ENCODE measurements at regions not wholly inside any gene's neighbourhood (a gene's known extent, or its start where the extent isn't known, plus 50 kb on each side); places are given as distances from the start of the nearest gene placed in this dataset.

- H3K27ac ChIP-seq, result no peak overlapping the region
These were observed 1238.4 kb downstream of the GRIK2 start for GRCh38 chr6:102631921-102632320.

GRCh38 chr6:102623201-102623600 lies 1229.7 kb downstream of the GRIK2 start:
- Histone ChIP-seq H3K9ac (no peak overlapping the region), H3K79me2 (ENCODE audit: insufficient read depth, low read depth) (no peaks in the 10 kb centered on the region), H4K20me1 (ENCODE audit: insufficient read depth) (no peaks in the 10 kb centered on the region), H3K4me1 (ENCODE audit: low read depth, poor library complexity, severe bottlenecking) (no peaks in the 10 kb centered on the region), H2AFZ (ENCODE audit: low read depth) (no peak overlapping the region), H3K27me3 (ENCODE audit: insufficient read depth, low read depth) (no peaks in the 10 kb centered on the region), H3K36me3 (ENCODE audit: insufficient read depth) (no peaks in the 10 kb centered on the region), H3K4me3 (IDR thresholded peaks at IDR 0.05; ENCODE audit: insufficient read depth, low read depth, low read length) (no peak overlapping the region), H3K27ac (no peak overlapping the region), H3K4me2 (no peak overlapping the region)
- no peak for TF ChIP-seq CTCF (conservative IDR thresholded peaks at IDR 0.05; ENCODE audit: low read depth, low read length)

More at GRCh38 chr6:102631921-102632320, 1238.4 kb downstream of the GRIK2 start:
- H2AFZ ChIP-seq (ENCODE audit: low read depth), result no peak overlapping the region
- no peak overlapping the region for H3K9ac ChIP-seq
- H4K20me1 ChIP-seq (ENCODE audit: insufficient read depth), result no peaks in the 10 kb centered on the region
- no peaks in the 10 kb centered on the region for H3K4me1 ChIP-seq (ENCODE audit: low read depth, poor library complexity, severe bottlenecking)
- H3K4me3 ChIP-seq (IDR thresholded peaks at IDR 0.05; ENCODE audit: insufficient read depth, low read depth, low read length), result no peak overlapping the region
- H3K79me2 ChIP-seq (ENCODE audit: insufficient read depth, low read depth), result no peaks in the 10 kb centered on the region
- H3K36me3 ChIP-seq (ENCODE audit: insufficient read depth), result no peaks in the 10 kb centered on the region
- H3K27me3 ChIP-seq (ENCODE audit: insufficient read depth, low read depth), result no peaks in the 10 kb centered on the region
- TF ChIP-seq CTCF (conservative IDR thresholded peaks at IDR 0.05; ENCODE audit: low read depth, low read length), result no peak
- no peak overlapping the region for H3K4me2 ChIP-seq

- Histone ChIP-seq H3K4me3 (IDR thresholded peaks at IDR 0.05; ENCODE audit: insufficient read depth, low read depth, low read length) (no peak overlapping the region), H3K36me3 (ENCODE audit: insufficient read depth) (no peaks in the 10 kb centered on the region), H3K9ac (no peak overlapping the region), H3K27ac (no peak overlapping the region), H3K27me3 (ENCODE audit: insufficient read depth, low read depth) (no peaks in the 10 kb centered on the region), H4K20me1 (ENCODE audit: insufficient read depth) (no peaks in the 10 kb centered on the region), H3K79me2 (ENCODE audit: insufficient read depth, low read depth) (no peaks in the 10 kb centered on the region), H3K4me1 (ENCODE audit: low read depth, poor library complexity, severe bottlenecking) (no peaks in the 10 kb centered on the region), H3K4me2 (no peak overlapping the region), H2AFZ (ENCODE audit: low read depth) (no peak overlapping the region)
- TF ChIP-seq CTCF (conservative IDR thresholded peaks at IDR 0.05; ENCODE audit: low read depth, low read length), result peak; percentile 49
These were observed 1226.1 kb downstream of the GRIK2 start for GRCh38 chr6:102619585-102619984.

- Histone ChIP-seq H4K20me1 (ENCODE audit: insufficient read depth) (no peaks in the 10 kb centered on the region), H3K4me1 (ENCODE audit: low read depth, poor library complexity, severe bottlenecking) (no peaks in the 10 kb centered on the region), H3K4me2 (no peak overlapping the region), H3K27ac (no peak overlapping the region), H3K79me2 (ENCODE audit: insufficient read depth, low read depth) (no peaks in the 10 kb centered on the region), H3K9ac (no peak overlapping the region), H3K4me3 (IDR thresholded peaks at IDR 0.05; ENCODE audit: insufficient read depth, low read depth, low read length) (no peak overlapping the region), H3K27me3 (ENCODE audit: insufficient read depth, low read depth) (no peaks in the 10 kb centered on the region), H2AFZ (ENCODE audit: low read depth) (no peak overlapping the region), H3K36me3 (ENCODE audit: insufficient read depth) (no peaks in the 10 kb centered on the region)
- no peak for TF ChIP-seq CTCF (conservative IDR thresholded peaks at IDR 0.05; ENCODE audit: low read depth, low read length)
These were observed 1189.1 kb downstream of the GRIK2 start for GRCh38 chr6:102582569-102582968.
